ENCODE measurements at regions not wholly inside any gene's neighbourhood (a gene's known extent, or its start where the extent isn't known, plus 50 kb on each side); places are given as distances from the start of the nearest gene placed in this dataset.

GRCh38 chrX:123077631-123078030 lies 106.4 kb upstream of the GRIA3 start:
- H3K27me3 ChIP-seq (ENCODE audit: control insufficient read depth, insufficient read depth, low read length), result no peaks in the 10 kb centered on the region
- FAIRE-seq (no peak), DNase-seq (ENCODE audit: low read depth) (no peak)
- H3K4me3 ChIP-seq (ENCODE audit: low read depth, low read length), result no peak overlapping the region
- H3K36me3 ChIP-seq (ENCODE audit: control insufficient read depth, insufficient read depth, low read length), result no peaks in the 10 kb centered on the region
- no peak for TF ChIP-seq CTCF (IDR thresholded peaks at IDR 0.05; ENCODE audit: insufficient read depth, low read length, severe bottlenecking)

- H3K36me3 ChIP-seq (ENCODE audit: control insufficient read depth, insufficient read depth, low read length), result no peaks in the 10 kb centered on the region
- H3K4me3 ChIP-seq (ENCODE audit: low read depth, low read length), result no peak overlapping the region
- DNase-seq (ENCODE audit: low read depth) (no peak), FAIRE-seq (no peak)
- no peaks in the 10 kb centered on the region for H3K27me3 ChIP-seq (ENCODE audit: control insufficient read depth, insufficient read depth, low read length)
- TF ChIP-seq CTCF (IDR thresholded peaks at IDR 0.05; ENCODE audit: insufficient read depth, low read length, severe bottlenecking), result no peak
Measured at GRCh38 chrX:123080065-123080464, 104.0 kb upstream of the GRIA3 start.

GRCh38 chrX:123081776-123082175 lies 102.3 kb upstream of the GRIA3 start:
- Histone ChIP-seq H3K27me3 (ENCODE audit: control insufficient read depth, insufficient read depth, low read length) (no peaks in the 10 kb centered on the region), H3K36me3 (ENCODE audit: control insufficient read depth, insufficient read depth, low read length) (no peaks in the 10 kb centered on the region), H3K4me3 (ENCODE audit: low read depth, low read length) (no peak overlapping the region)
- DNase-seq (ENCODE audit: low read depth), result peak; percentile 78
- TF ChIP-seq CTCF (IDR thresholded peaks at IDR 0.05; ENCODE audit: insufficient read depth, low read length, severe bottlenecking), result no peak
- no peak for FAIRE-seq

- no peak for TF ChIP-seq CTCF (IDR thresholded peaks at IDR 0.05; ENCODE audit: insufficient read depth, low read length, severe bottlenecking)
- no peak for FAIRE-seq
- Histone ChIP-seq H3K36me3 (ENCODE audit: control insufficient read depth, insufficient read depth, low read length) (no peaks in the 10 kb centered on the region), H3K4me3 (ENCODE audit: low read depth, low read length) (no peak overlapping the region), H3K27me3 (ENCODE audit: control insufficient read depth, insufficient read depth, low read length) (no peaks in the 10 kb centered on the region)
- DNase-seq (ENCODE audit: low read depth), result peak; percentile 88
Measured at GRCh38 chrX:123083924-123084323, 100.2 kb upstream of the GRIA3 start.

GRCh38 chrX:123084797-123085196 lies 99.3 kb upstream of the GRIA3 start:
- Histone ChIP-seq H3K36me3 (ENCODE audit: control insufficient read depth, insufficient read depth, low read length) (no peaks in the 10 kb centered on the region), H3K27me3 (ENCODE audit: control insufficient read depth, insufficient read depth, low read length) (no peaks in the 10 kb centered on the region), H3K4me3 (ENCODE audit: low read depth, low read length) (no peak overlapping the region)
- FAIRE-seq, result no peak
- peak; percentile 87 for DNase-seq (ENCODE audit: low read depth)
- no peak for TF ChIP-seq CTCF (IDR thresholded peaks at IDR 0.05; ENCODE audit: insufficient read depth, low read length, severe bottlenecking)

GRCh38 chrX:123085311-123085940 lies 98.7 kb upstream of the GRIA3 start:
- no peak for TF ChIP-seq CTCF (IDR thresholded peaks at IDR 0.05; ENCODE audit: insufficient read depth, low read length, severe bottlenecking)
- Histone ChIP-seq H3K27me3 (ENCODE audit: control insufficient read depth, insufficient read depth, low read length) (no peaks in the 10 kb centered on the region), H3K36me3 (ENCODE audit: control insufficient read depth, insufficient read depth, low read length) (no peaks in the 10 kb centered on the region), H3K4me3 (ENCODE audit: low read depth, low read length) (no peak overlapping the region)
- FAIRE-seq, result no peak
- DNase-seq (ENCODE audit: low read depth), result no peak
